HepG2 (cell line): ENCODE measurements at regions not wholly inside any gene's neighbourhood (a gene's known extent, or its start where the extent isn't known, plus 50 kb on each side); places are given as distances from the start of the nearest gene placed in this dataset.

Source experiments
- ATAC-seq: fragments of 200-7000 bp; cut with Tn5 transposase; 3 replicates; pipeline ENCODE4 v1.9.1; 2020; ENCODE audit warnings: mild to moderate bottlenecking, moderate library complexity
- BruUV-seq: library from RNA; stranded (reverse); fragments of 400-500 nt; replicated peaks from 2 replicates; lab custom pipeline; 2021; lab: Mats Ljungman, UMichigan
- CTCF ChIA-PET: fragments of 300-600 bp; formaldehyde crosslinking; extraction: SDS; loops from one replicate; lab custom pipeline; 2021; ENCODE audit warnings: low total read pairs, inconsistent platforms, low intra/inter-chr PET ratio; lab: Yijun Ruan, JAX
- POLR2A ChIA-PET: fragments of 350-600 bp; sonication (Branson Sonifier 250); formaldehyde crosslinking; loops from one replicate; lab custom pipeline; 2020; ENCODE audit warnings: antibody characterized with exemption, inconsistent platforms; lab: Yijun Ruan, JAX
- DNase-seq: peaks from one replicate; pipeline ENCODE4 v3.0.0-alpha.2; 2015; ENCODE audit warnings: low spot score
- FAIRE-seq: peaks from 3 replicates; lab custom pipeline; 2011; peaks lifted over from hg19 to GRCh38; lab: Jason Lieb, UNC
- H2AFZ ChIP-seq: one replicate; pipeline ENCODE4 v1.6.1; 2011; ENCODE audit warnings: low read length, inconsistent platforms
- H3K27ac ChIP-seq: fragments of 300-600 bp; 3 replicates; pipeline ENCODE4 v1.8.0; 2011; ENCODE audit warnings: mixed run types, mild to moderate bottlenecking, mixed read lengths, low read length, inconsistent platforms; ENCODE audit not compliant: insufficient read depth; ENCODE audit errors: extremely low read length
- H3K27me3 ChIP-seq, 2 experiments: fragments of 200-600 bp in 1 of 2; 2 replicates in 1 of 2; 3 replicates in 1 of 2; pipeline versions ENCODE4 v1.6.0 to v1.8.0; 2011; ENCODE audit warnings: low read length in 2 of 2, mild to moderate bottlenecking in 2 of 2, moderate library complexity in 2 of 2, inconsistent platforms in 1 of 2; ENCODE audit not compliant: insufficient read depth in 2 of 2, control insufficient read depth in 1 of 2
- H3K36me3 ChIP-seq, 2 experiments: fragments of 200-600 bp in 1 of 2; replicated peaks in 1 of 2; 2 replicates in 1 of 2; 3 replicates in 1 of 2; pipeline versions ENCODE4 v1.5.1 to v1.8.0; 2011; ENCODE audit warnings: low read length in 2 of 2, inconsistent platforms in 1 of 2; ENCODE audit not compliant: insufficient read depth in 2 of 2, control insufficient read depth in 1 of 2
- H3K4me1 ChIP-seq: 2 replicates; pipeline ENCODE4 v1.5.1; 2012; ENCODE audit warnings: low read length, inconsistent platforms; ENCODE audit not compliant: insufficient read depth
- H3K4me2 ChIP-seq: 2 replicates; pipeline ENCODE4 v1.6.0; 2011; ENCODE audit warnings: low read depth, low read length, inconsistent platforms
- H3K4me3 ChIP-seq, 3 experiments: fragments of 200-600 bp in 1 of 3; sonication (generic), shearing (Covaris generic) in 1 of 3; replicated peaks in 1 of 3; 2 replicates each; pipeline ENCODE4 v1.5.1; 2011 to 2016; ENCODE audit warnings: low read length in 3 of 3, inconsistent platforms in 2 of 3, low read depth in 2 of 3, mild to moderate bottlenecking in 2 of 3, control low read depth in 1 of 3, mixed read lengths in 1 of 3; ENCODE audit not compliant: insufficient read depth in 1 of 3
- H3K79me2 ChIP-seq: one replicate; pipeline ENCODE4 v1.6.1; 2011; ENCODE audit warnings: low read length, inconsistent platforms; ENCODE audit not compliant: insufficient read depth
- H3K9ac ChIP-seq: 2 replicates; pipeline ENCODE4 v1.6.0; 2011; ENCODE audit warnings: mild to moderate bottlenecking, low read depth, low read length, inconsistent platforms; ENCODE audit not compliant: insufficient read depth
- H3K9me3 ChIP-seq: 2 replicates; pipeline ENCODE4 v1.5.1; 2012; ENCODE audit warnings: mild to moderate bottlenecking, low read length
- H4K20me1 ChIP-seq: 2 replicates; pipeline ENCODE4 v1.6.0; 2011; ENCODE audit warnings: inconsistent platforms, mild to moderate bottlenecking, low read length, moderate library complexity; ENCODE audit not compliant: insufficient read depth
- ATF7-NPFF ChIP-seq: sonication (generic); formaldehyde crosslinking; IDR thresholded peaks from 2 replicates; pipeline ENCODE4 v1.8.1; 2023; ENCODE audit warnings: mild to moderate bottlenecking, low read depth, missing genetic modification reagents, moderate library complexity
- CCDC6 ChIP-seq: sonication (generic); formaldehyde crosslinking; IDR thresholded peaks from 2 replicates; pipeline ENCODE4 v1.8.1; 2022; ENCODE audit warnings: mild to moderate bottlenecking, missing genetic modification reagents, moderate library complexity
- CHCHD3 ChIP-seq: sonication (generic); formaldehyde crosslinking; IDR thresholded peaks from 2 replicates; pipeline ENCODE4 v1.8.0; 2022; ENCODE audit warnings: mild to moderate bottlenecking, missing genetic modification reagents, moderate library complexity
- CREB1 ChIP-seq, 2 experiments: fragments of 450-650 bp in 1 of 2; IDR thresholded peaks; 2 replicates each; pipeline ENCODE4 v1.6.1; 2016 to 2017; ENCODE audit warnings: control low read depth in 1 of 2, mild to moderate bottlenecking in 1 of 2, missing compliant biosample characterization in 1 of 2, missing genetic modification characterization in 1 of 2
- GTF2F1 ChIP-seq: fragments of 150-350 bp; IDR thresholded peaks from 2 replicates; pipeline ENCODE4 v1.6.1; 2014; ENCODE audit warnings: low read length
- HDAC2 ChIP-seq: sonication (generic); formaldehyde crosslinking; IDR thresholded peaks from 2 replicates; pipeline ENCODE4 v1.4.0; 2020; ENCODE audit warnings: missing genetic modification reagents
- U2AF2 ChIP-seq: fragments of 200-400 bp; formaldehyde crosslinking; IDR thresholded peaks from 2 replicates; pipeline ENCODE4 v1.6.1; 2017; ENCODE audit warnings: low read depth, mild to moderate bottlenecking, low read length
- ZNF263 ChIP-seq: sonication (generic); formaldehyde crosslinking; IDR thresholded peaks from 2 replicates; pipeline ENCODE4 v1.4.0; 2020; ENCODE audit warnings: missing genetic modification reagents
- ZNF33B ChIP-seq: sonication (generic); formaldehyde crosslinking; IDR thresholded peaks from 2 replicates; pipeline ENCODE4 v1.5.1; 2020; ENCODE audit warnings: mild to moderate bottlenecking, missing genetic modification reagents
- ZNF44 ChIP-seq: sonication (generic); formaldehyde crosslinking; IDR thresholded peaks from 2 replicates; pipeline ENCODE4 v1.5.1; 2020; ENCODE audit warnings: mild to moderate bottlenecking, missing genetic modification reagents
- ZNF879 ChIP-seq: sonication (generic); formaldehyde crosslinking; IDR thresholded peaks from 2 replicates; pipeline ENCODE4 v1.8.1; 2023; ENCODE audit warnings: missing genetic modification reagents
- WGBS: methylation state at CpG from one replicate; pipeline ENCODE4 v1.1.6; 2017; ENCODE audit warnings: low lambda C conversion rate; 5-methylcytosine and 5-hydroxymethylcytosine counted together
- in situ Hi-C: cut with HindIII; loops from 2 replicates; pipeline ENCODE4 v1.10.0; 2017; ENCODE audit warnings: low pct_unique_long_range_greater_than_20kb; ENCODE audit not compliant: extremely low pct_ligation_motif_present
- intact Hi-C: fragments of 100-400 bp; cut with micrococcal nuclease; formaldehyde crosslinking; loops from one replicate; pipeline ENCODE4 v1.10.0; 2022; ENCODE audit not compliant: unreplicated experiment
- TF ChIP-seq, protein P1 (sequence below): IDR thresholded peaks from 2 replicates; pipeline ENCODE4 v1.6.1; 2016; ENCODE audit warnings: missing compliant biosample characterization, missing genetic modification reagents, borderline replicate concordance
- TF ChIP-seq, protein P2 (sequence below): sonication (generic); formaldehyde crosslinking; IDR thresholded peaks from 2 replicates; pipeline ENCODE4 v1.4.0; 2020; ENCODE audit warnings: low read depth, mild to moderate bottlenecking, missing genetic modification reagents
- TF ChIP-seq, protein P3 (sequence below): sonication (generic); formaldehyde crosslinking; IDR thresholded peaks from 2 replicates; pipeline ENCODE4 v1.5.1; 2020; ENCODE audit warnings: mild to moderate bottlenecking, missing genetic modification reagents, moderate library complexity
- TF ChIP-seq, protein P4 (sequence below): sonication (generic); formaldehyde crosslinking; conservative IDR thresholded peaks from 2 replicates; pipeline ENCODE4 v1.4.0; 2020; ENCODE audit warnings: missing genetic modification reagents
- TF ChIP-seq, protein P5 (sequence below): sonication (generic); formaldehyde crosslinking; IDR thresholded peaks from 2 replicates; pipeline ENCODE4 v1.5.0; 2020; ENCODE audit warnings: mild to moderate bottlenecking, missing genetic modification reagents

DNA sequence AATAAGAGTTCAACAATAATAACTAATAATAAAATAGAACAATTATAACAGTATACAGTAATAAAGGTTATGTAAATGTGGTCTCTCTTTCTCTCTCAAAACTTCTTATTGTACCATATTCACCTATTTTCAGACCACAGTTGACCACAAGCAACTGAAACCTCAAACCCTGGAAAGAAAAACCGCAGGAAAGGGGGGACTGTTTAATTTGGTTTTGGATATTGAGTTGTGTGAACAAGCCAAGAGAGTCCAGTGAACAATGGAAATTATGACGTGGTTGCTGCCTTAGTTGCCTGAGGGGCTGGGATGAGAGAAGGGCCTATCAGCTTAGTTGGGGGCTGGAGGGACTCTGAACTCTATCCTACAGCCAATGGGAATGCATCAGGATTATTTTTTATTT, 178.7 kb upstream of the POU2AF2 start:
- Histone ChIP-seq H4K20me1 (no peaks in the 10 kb centered on the region), H2AFZ (no peak overlapping the region), H3K9me3 (peaks cover 11% of the 10 kb centered on the region), H3K79me2 (no peaks in the 10 kb centered on the region), H3K4me1 (no peaks in the 10 kb centered on the region), H3K27me3 (no peaks in the 10 kb centered on the region), H3K4me3 (no peak overlapping the region), H3K36me3 (no peaks in the 10 kb centered on the region), H3K9ac (no peak overlapping the region), H3K27ac (no peak overlapping the region), H3K4me2 (no peak overlapping the region)
- CTCF ChIA-PET: no interaction called here
- no peak for FAIRE-seq
- intact Hi-C loops: no loop called here
- no TSS peak for BruUV-seq
- POLR2A ChIA-PET: no interaction called here
- in situ Hi-C loops: no loop called here
- ATAC-seq: no peak
- WGBS: 0% methylated on average over 2 of the region's 2 CpGs
- no peak for DNase-seq
- TF ChIP-seq, protein P1, sequence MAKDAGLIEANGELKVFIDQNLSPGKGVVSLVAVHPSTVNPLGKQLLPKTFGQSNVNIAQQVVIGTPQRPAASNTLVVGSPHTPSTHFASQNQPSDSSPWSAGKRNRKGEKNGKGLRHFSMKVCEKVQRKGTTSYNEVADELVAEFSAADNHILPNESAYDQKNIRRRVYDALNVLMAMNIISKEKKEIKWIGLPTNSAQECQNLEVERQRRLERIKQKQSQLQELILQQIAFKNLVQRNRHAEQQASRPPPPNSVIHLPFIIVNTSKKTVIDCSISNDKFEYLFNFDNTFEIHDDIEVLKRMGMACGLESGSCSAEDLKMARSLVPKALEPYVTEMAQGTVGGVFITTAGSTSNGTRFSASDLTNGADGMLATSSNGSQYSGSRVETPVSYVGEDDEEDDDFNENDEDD (CRISPR knock-in tag): no peak
- TF ChIP-seq, protein P2, sequence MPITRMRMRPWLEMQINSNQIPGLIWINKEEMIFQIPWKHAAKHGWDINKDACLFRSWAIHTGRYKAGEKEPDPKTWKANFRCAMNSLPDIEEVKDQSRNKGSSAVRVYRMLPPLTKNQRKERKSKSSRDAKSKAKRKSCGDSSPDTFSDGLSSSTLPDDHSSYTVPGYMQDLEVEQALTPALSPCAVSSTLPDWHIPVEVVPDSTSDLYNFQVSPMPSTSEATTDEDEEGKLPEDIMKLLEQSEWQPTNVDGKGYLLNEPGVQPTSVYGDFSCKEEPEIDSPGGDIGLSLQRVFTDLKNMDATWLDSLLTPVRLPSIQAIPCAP (CRISPR knock-in tag): no peak
- TF ChIP-seq, protein P3, sequence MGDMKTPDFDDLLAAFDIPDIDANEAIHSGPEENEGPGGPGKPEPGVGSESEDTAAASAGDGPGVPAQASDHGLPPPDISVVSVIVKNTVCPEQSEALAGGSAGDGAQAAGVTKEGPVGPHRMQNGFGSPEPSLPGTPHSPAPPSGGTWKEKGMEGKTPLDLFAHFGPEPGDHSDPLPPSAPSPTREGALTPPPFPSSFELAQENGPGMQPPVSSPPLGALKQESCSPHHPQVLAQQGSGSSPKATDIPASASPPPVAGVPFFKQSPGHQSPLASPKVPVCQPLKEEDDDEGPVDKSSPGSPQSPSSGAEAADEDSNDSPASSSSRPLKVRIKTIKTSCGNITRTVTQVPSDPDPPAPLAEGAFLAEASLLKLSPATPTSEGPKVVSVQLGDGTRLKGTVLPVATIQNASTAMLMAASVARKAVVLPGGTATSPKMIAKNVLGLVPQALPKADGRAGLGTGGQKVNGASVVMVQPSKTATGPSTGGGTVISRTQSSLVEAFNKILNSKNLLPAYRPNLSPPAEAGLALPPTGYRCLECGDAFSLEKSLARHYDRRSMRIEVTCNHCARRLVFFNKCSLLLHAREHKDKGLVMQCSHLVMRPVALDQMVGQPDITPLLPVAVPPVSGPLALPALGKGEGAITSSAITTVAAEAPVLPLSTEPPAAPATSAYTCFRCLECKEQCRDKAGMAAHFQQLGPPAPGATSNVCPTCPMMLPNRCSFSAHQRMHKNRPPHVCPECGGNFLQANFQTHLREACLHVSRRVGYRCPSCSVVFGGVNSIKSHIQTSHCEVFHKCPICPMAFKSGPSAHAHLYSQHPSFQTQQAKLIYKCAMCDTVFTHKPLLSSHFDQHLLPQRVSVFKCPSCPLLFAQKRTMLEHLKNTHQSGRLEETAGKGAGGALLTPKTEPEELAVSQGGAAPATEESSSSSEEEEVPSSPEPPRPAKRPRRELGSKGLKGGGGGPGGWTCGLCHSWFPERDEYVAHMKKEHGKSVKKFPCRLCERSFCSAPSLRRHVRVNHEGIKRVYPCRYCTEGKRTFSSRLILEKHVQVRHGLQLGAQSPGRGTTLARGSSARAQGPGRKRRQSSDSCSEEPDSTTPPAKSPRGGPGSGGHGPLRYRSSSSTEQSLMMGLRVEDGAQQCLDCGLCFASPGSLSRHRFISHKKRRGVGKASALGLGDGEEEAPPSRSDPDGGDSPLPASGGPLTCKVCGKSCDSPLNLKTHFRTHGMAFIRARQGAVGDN (CRISPR knock-in tag): no peak
- no peak for TF ChIP-seq ZNF33B (CRISPR knock-in tag)
- no peak for TF ChIP-seq ZNF44
- TF ChIP-seq, protein P4, sequence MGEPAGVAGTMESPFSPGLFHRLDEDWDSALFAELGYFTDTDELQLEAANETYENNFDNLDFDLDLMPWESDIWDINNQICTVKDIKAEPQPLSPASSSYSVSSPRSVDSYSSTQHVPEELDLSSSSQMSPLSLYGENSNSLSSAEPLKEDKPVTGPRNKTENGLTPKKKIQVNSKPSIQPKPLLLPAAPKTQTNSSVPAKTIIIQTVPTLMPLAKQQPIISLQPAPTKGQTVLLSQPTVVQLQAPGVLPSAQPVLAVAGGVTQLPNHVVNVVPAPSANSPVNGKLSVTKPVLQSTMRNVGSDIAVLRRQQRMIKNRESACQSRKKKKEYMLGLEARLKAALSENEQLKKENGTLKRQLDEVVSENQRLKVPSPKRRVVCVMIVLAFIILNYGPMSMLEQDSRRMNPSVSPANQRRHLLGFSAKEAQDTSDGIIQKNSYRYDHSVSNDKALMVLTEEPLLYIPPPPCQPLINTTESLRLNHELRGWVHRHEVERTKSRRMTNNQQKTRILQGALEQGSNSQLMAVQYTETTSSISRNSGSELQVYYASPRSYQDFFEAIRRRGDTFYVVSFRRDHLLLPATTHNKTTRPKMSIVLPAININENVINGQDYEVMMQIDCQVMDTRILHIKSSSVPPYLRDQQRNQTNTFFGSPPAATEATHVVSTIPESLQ: no peak
- TF ChIP-seq U2AF2: no peak
- TF ChIP-seq ATF7-NPFF (CRISPR knock-in tag): no peak
- no peak for TF ChIP-seq CHCHD3 (CRISPR knock-in tag)
- TF ChIP-seq GTF2F1: no peak
- TF ChIP-seq HDAC2: no peak
- TF ChIP-seq ZNF879 (CRISPR knock-in tag): no peak
- TF ChIP-seq CREB1 (IDR thresholded peaks at IDR 0.05): no peak
- no peak for TF ChIP-seq CREB1 (CRISPR knock-in tag; IDR thresholded peaks at IDR 0.05)
- TF ChIP-seq, protein P5, sequence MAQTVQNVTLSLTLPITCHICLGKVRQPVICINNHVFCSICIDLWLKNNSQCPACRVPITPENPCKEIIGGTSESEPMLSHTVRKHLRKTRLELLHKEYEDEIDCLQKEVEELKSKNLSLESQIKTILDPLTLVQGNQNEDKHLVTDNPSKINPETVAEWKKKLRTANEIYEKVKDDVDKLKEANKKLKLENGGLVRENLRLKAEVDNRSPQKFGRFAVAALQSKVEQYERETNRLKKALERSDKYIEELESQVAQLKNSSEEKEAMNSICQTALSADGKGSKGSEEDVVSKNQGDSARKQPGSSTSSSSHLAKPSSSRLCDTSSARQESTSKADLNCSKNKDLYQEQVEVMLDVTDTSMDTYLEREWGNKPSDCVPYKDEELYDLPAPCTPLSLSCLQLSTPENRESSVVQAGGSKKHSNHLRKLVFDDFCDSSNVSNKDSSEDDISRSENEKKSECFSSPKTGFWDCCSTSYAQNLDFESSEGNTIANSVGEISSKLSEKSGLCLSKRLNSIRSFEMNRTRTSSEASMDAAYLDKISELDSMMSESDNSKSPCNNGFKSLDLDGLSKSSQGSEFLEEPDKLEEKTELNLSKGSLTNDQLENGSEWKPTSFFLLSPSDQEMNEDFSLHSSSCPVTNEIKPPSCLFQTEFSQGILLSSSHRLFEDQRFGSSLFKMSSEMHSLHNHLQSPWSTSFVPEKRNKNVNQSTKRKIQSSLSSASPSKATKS (CRISPR knock-in tag): no peak
- no peak for TF ChIP-seq ZNF263
- no peak for TF ChIP-seq CCDC6 (CRISPR knock-in tag)
